ENCODE measurements at regions not wholly inside any gene's neighbourhood (a gene's known extent, or its start where the extent isn't known, plus 50 kb on each side); places are given as distances from the start of the nearest gene placed in this dataset.

- no peak for DNase-seq (ENCODE audit: low read depth in 1 of 2, low spot score in 2 of 2)
Measured at GRCh38 chr1:55965981-55966461, 613.3 kb downstream of the PLPP3 start.

More at GRCh38 chr1:55965981-55966461, 613.3 kb downstream of the PLPP3 start:
- no peaks in the 10 kb centered on the region for H3K9me3 ChIP-seq (ENCODE audit: insufficient read depth in 2 of 2, low read depth in 1 of 2, low read length in 1 of 2)
- no peak overlapping the region for H2BK12ac ChIP-seq (ENCODE audit: low read depth, low read length)
- H2AFZ ChIP-seq (ENCODE audit: low read length) = no peak overlapping the region
- H3K27ac ChIP-seq (ENCODE audit: low read depth, low read length) = no peak overlapping the region
- no peak overlapping the region for H3K4me3 ChIP-seq (ENCODE audit: extremely low read depth in 1 of 4, insufficient read depth in 2 of 4, low read depth in 3 of 4, low read length in 4 of 4)
- no peak overlapping the region for H2BK20ac ChIP-seq (ENCODE audit: low read length)
- no peak overlapping the region for H3K18ac ChIP-seq (ENCODE audit: extremely low read depth, low read length)
- no peak overlapping the region for H3K9ac ChIP-seq (replicated peaks in 1 of 4; ENCODE audit: extremely low read depth in 1 of 4, low read depth in 3 of 4, low read length in 3 of 4)
- 89% methylated on average over 5 of the region's 5 CpGs; no CpG with 5 or more reads in 1 of the 2 experiments for WGBS, 2 experiments (ENCODE audit: extremely low coverage in 1 of 2, insufficient coverage in 1 of 2, insufficient read length in 1 of 2, insufficient replicate concordance in 2 of 2, low coverage in 1 of 2, low lambda C conversion rate in 2 of 2, missing lambda C conversion rate in 1 of 2)
- no peak overlapping the region for H3K4ac ChIP-seq (replicated peaks; ENCODE audit: insufficient read length, low read depth, low read length)
- H3K23me2 ChIP-seq (ENCODE audit: low read depth, low read length) = no peaks in the 10 kb centered on the region
- FAIRE-seq = no peak
- no peaks in the 10 kb centered on the region for H3K4me1 ChIP-seq (replicated peaks in 1 of 4; ENCODE audit: control insufficient read depth in 3 of 4, insufficient read depth in 4 of 4, low read length in 3 of 4)
- no peak overlapping the region for H3K23ac ChIP-seq (ENCODE audit: insufficient read length)
- H2BK15ac ChIP-seq (ENCODE audit: low read length) = no peak overlapping the region
- no peak overlapping the region for H3K4me2 ChIP-seq (ENCODE audit: insufficient read depth in 1 of 2, low read depth in 2 of 2, low read length in 2 of 2)
- H4K5ac ChIP-seq (ENCODE audit: insufficient read length, low read depth, low read length) = no peak overlapping the region
- CTCF ChIA-PET (ENCODE audit: partially characterized antibody) = interaction anchor here (0.6 to 1.1 kb wide), 2 partner anchors 12 to 514 kb away, joined by 3 to 4 read pairs; no protein-coding TSS in a partner anchor
- no peak overlapping the region for H4K8ac ChIP-seq (ENCODE audit: extremely low read depth, insufficient read depth, low read length)
- no peaks in the 10 kb centered on the region for H3K36me3 ChIP-seq (ENCODE audit: control insufficient read depth in 2 of 4, insufficient read depth in 4 of 4, low read length in 3 of 4)
- H3K14ac ChIP-seq (ENCODE audit: insufficient read length) = no peak overlapping the region
- no peak overlapping the region for H2AK5ac ChIP-seq (ENCODE audit: low read depth, low read length)
- no peak overlapping the region for H2BK120ac ChIP-seq (replicated peaks; ENCODE audit: low read depth, low read length)
- H3K79me2 ChIP-seq (ENCODE audit: control insufficient read depth in 1 of 2, insufficient read depth in 2 of 2, low read length in 2 of 2) = no peaks in the 10 kb centered on the region
- POLR2A ChIA-PET (ENCODE audit: partially characterized antibody) = no interaction called here
- H4K20me1 ChIP-seq (replicated peaks in 1 of 2; ENCODE audit: control insufficient read depth in 1 of 2, insufficient read depth in 2 of 2, low read length in 2 of 2) = no peaks in the 10 kb centered on the region
- no peak overlapping the region for H2BK5ac ChIP-seq (ENCODE audit: low read depth, low read length)
- H3K27me3 ChIP-seq (replicated peaks in 1 of 4; ENCODE audit: control insufficient read depth in 3 of 4, extremely low read depth in 1 of 4, insufficient read depth in 3 of 4, low read length in 3 of 4) = no peaks in the 10 kb centered on the region
- TF ChIP-seq YY1 (IDR thresholded peaks at IDR 0.05; ENCODE audit: low read depth, low read length) = no peak
- no peak for TF ChIP-seq CEBPB (IDR thresholded peaks at IDR 0.05; ENCODE audit: low read depth, low read length)
- TF ChIP-seq CHD1 (IDR thresholded peaks at IDR 0.05; ENCODE audit: low read depth, low read length) = no peak
- no peak for TF ChIP-seq TAF7 (optimal IDR thresholded peaks at IDR 0.05; ENCODE audit: borderline replicate concordance, low read depth, low read length)
- TF ChIP-seq POLR2AphosphoS5 (IDR thresholded peaks at IDR 0.05; ENCODE audit: low read depth, low read length) = no peak
- TF ChIP-seq RXRA (IDR thresholded peaks at IDR 0.05; ENCODE audit: insufficient read depth, low read depth, low read length) = no peak
- TF ChIP-seq SAP30 (IDR thresholded peaks at IDR 0.05; ENCODE audit: insufficient read depth, insufficient replicate concordance, low read length) = no peak
- no peak for TF ChIP-seq TAF1 (IDR thresholded peaks at IDR 0.05; ENCODE audit: low read depth, low read length)
- no peak overlapping the region for H4K91ac ChIP-seq (replicated peaks; ENCODE audit: insufficient read length, low read length)
- H3K79me1 ChIP-seq (ENCODE audit: low read depth, low read length) = no peaks in the 10 kb centered on the region
- H3K56ac ChIP-seq (replicated peaks; ENCODE audit: insufficient read length, low read depth, low read length) = no peak overlapping the region
